Progenitor cell of endocrine pancreas (in vitro differentiated cells): ENCODE measurements at regions not wholly inside any gene's neighbourhood (a gene's known extent, or its start where the extent isn't known, plus 50 kb on each side); places are given as distances from the start of the nearest gene placed in this dataset.
"Not testable (repeated sequence)": the region's sequence is repeated elsewhere in the genome, so short reads cannot be mapped to it uniquely, and the experiment has no call there.

Experiments used
- DNase-seq: peaks from one replicate; pipeline ENCODE4 v3.0.0; 2021; ENCODE audit warnings: low spot score; ENCODE audit not compliant: unreplicated experiment
- H3K27ac Mint-ChIP-seq: 2 replicates; pipeline ENCODE4 v1.8.0; 2021; ENCODE audit warnings: mild to moderate bottlenecking, moderate library complexity, mixed read lengths
- H3K27me3 Mint-ChIP-seq: 2 replicates; pipeline ENCODE4 v1.8.0; 2021; ENCODE audit warnings: mixed read lengths
- H3K36me3 Mint-ChIP-seq: 2 replicates; pipeline ENCODE4 v1.8.0; 2022; ENCODE audit warnings: mixed read lengths; ENCODE audit not compliant: insufficient read depth
- H3K4me1 Mint-ChIP-seq: 2 replicates; pipeline ENCODE4 v1.8.0; 2021; ENCODE audit warnings: low read depth, mixed read lengths
- H3K4me3 Mint-ChIP-seq: 2 replicates; pipeline ENCODE4 v1.8.0; 2021; ENCODE audit warnings: low read depth, mild to moderate bottlenecking, moderate library complexity, mixed read lengths
- H3K9me3 Mint-ChIP-seq: 2 replicates; pipeline ENCODE4 v1.8.0; 2021; ENCODE audit warnings: low read depth, mixed read lengths
- CTCF ChIP-seq: fragments of 200-600 bp; sonication (generic); IDR thresholded peaks from one replicate; pipeline ENCODE4 v1.5.0; 2021; ENCODE audit warnings: antibody characterized with exemption, mild to moderate bottlenecking; ENCODE audit not compliant: unreplicated experiment

GRCh38 chr11:72525466-72525865 lies 91.1 kb upstream of the CLPB start:
- Mint-ChIP-seq H3K4me1 (peaks cover 5% of the 10 kb centered on the region), H3K9me3 (no peaks in the 10 kb centered on the region), H3K27me3 (peaks cover 12% of the 10 kb centered on the region), H3K4me3 (no peak overlapping the region), H3K27ac (no peak overlapping the region), H3K36me3 (no peaks in the 10 kb centered on the region)
- no peak for DNase-seq
- no peak for TF ChIP-seq CTCF

DNA sequence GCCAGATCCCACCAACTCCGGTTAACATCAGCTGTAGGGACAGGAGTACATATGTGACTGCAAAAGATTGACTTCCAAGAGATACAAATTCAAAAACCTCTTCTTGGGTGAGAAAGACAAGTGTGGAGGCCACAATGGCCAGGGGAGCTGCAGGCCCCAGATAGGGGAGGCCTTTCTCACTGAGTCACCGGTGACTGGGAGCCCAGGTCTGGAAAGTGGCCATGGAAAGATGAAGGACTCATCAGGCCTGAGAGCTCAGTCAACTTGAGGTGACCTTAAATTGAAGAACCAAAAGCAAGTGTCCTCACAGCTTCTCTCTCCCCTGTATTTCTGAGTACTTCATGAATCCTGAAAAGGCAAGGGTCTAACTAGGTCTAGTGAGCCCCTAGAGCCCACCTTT lies 90.4 kb upstream of the CLPB start:
- DNase-seq: no peak
- no peak for TF ChIP-seq CTCF
- Mint-ChIP-seq H3K27me3 (peaks cover 15% of the 10 kb centered on the region), H3K27ac (no peak overlapping the region), H3K36me3 (no peaks in the 10 kb centered on the region), H3K9me3 (no peaks in the 10 kb centered on the region), H3K4me1 (peaks cover 5% of the 10 kb centered on the region), H3K4me3 (no peak overlapping the region)

GRCh38 chr11:72523991-72524390 lies 89.7 kb upstream of the CLPB start:
- no peak overlapping the region for H3K27ac Mint-ChIP-seq

GRCh38 chr11:72522186-72522585 lies 87.9 kb upstream of the CLPB start:
- H3K36me3 Mint-ChIP-seq: no peaks in the 10 kb centered on the region
- TF ChIP-seq CTCF: no peak
- H3K27ac Mint-ChIP-seq: no peak overlapping the region
- H3K9me3 Mint-ChIP-seq: no peaks in the 10 kb centered on the region
- H3K4me1 Mint-ChIP-seq: peaks cover 2% of the 10 kb centered on the region
- no peak for DNase-seq
- peaks cover 24% of the 10 kb centered on the region for H3K27me3 Mint-ChIP-seq
- no peak overlapping the region for H3K4me3 Mint-ChIP-seq

More at GRCh38 chr11:72523991-72524390, 89.7 kb upstream of the CLPB start:
- peaks cover 22% of the 10 kb centered on the region for H3K27me3 Mint-ChIP-seq
- peaks cover 2% of the 10 kb centered on the region for H3K4me1 Mint-ChIP-seq
- no peak for TF ChIP-seq CTCF
- H3K36me3 Mint-ChIP-seq: no peaks in the 10 kb centered on the region
- no peak overlapping the region for H3K4me3 Mint-ChIP-seq
- H3K9me3 Mint-ChIP-seq: no peaks in the 10 kb centered on the region
- DNase-seq: no peak

DNA sequence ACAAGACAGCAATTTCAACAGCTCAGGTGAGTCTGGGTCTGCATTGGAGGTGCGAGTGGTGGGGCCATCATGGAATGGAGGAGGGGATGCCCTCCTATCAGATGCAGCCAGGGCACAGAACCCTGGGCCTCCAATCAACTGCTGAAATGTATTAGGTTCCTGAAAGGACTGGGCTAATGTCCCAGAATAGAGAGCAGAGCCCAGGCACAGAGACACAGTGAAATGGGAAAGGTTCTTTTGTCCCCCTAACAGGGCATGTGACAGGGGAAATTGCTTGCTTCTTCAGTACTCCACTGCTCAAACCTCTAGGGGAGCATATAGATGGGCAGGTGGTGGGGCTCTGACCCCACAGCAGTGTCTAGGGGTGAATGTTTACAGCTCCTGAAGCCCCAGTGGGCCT lies 87.3 kb upstream of the CLPB start:
- TF ChIP-seq CTCF: no peak
- DNase-seq: no peak
- Mint-ChIP-seq H3K27ac (no peak overlapping the region), H3K36me3 (no peaks in the 10 kb centered on the region), H3K9me3 (no peaks in the 10 kb centered on the region), H3K4me1 (no peaks in the 10 kb centered on the region), H3K27me3 (peaks cover 27% of the 10 kb centered on the region), H3K4me3 (no peak overlapping the region)

DNA sequence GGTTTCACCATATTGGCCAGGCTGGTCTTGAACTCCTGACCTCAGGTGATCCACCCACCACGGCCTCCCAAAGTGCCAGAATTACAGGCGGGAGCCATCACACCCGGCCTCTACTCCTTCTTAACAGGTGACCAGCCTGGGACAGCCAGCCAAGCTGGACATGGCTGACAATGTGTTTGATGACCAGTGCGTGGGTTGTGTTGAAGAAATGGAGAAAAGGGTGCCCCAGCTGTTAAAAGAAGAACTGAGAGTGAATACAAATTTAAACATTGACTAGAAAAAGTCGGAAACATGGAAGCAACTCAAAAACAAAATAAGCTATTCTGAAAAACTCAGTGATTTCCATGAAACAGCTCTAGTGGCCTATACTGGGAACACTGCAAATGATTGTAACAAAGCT lies 86.5 kb upstream of the CLPB start:
- H3K4me3 Mint-ChIP-seq: no peak overlapping the region
- no peaks in the 10 kb centered on the region for H3K4me1 Mint-ChIP-seq
- TF ChIP-seq CTCF: no peak
- no peaks in the 10 kb centered on the region for H3K9me3 Mint-ChIP-seq
- no peaks in the 10 kb centered on the region for H3K36me3 Mint-ChIP-seq
- peaks cover 27% of the 10 kb centered on the region for H3K27me3 Mint-ChIP-seq
- no peak overlapping the region for H3K27ac Mint-ChIP-seq
- no peak for DNase-seq

- H3K4me3 Mint-ChIP-seq, H3K36me3 Mint-ChIP-seq, H3K9me3 Mint-ChIP-seq, H3K4me1 Mint-ChIP-seq, H3K27ac Mint-ChIP-seq, DNase-seq: not testable (repeated sequence)
- peaks cover 27% of the 10 kb centered on the region for H3K27me3 Mint-ChIP-seq
These were observed 85.6 kb upstream of the CLPB start for GRCh38 chr11:72519882-72520281.
